ENCODE measurements at regions not wholly inside any gene's neighbourhood (a gene's known extent, or its start where the extent isn't known, plus 50 kb on each side); places are given as distances from the start of the nearest gene placed in this dataset.
"Not testable (repeated sequence)": the region's sequence is repeated elsewhere in the genome, so short reads cannot be mapped to it uniquely, and the experiment has no call there.

GRCh38 chr13:34349091-34349722 is 531.3 kb downstream of the RFC3 start:
- no peak for DNase-seq (ENCODE audit: low read depth in 2 of 3, low spot score in 1 of 3)

GRCh38 chr13:34350671-34351070 is 532.7 kb downstream of the RFC3 start:
- no peak for DNase-seq (ENCODE audit: low read depth in 2 of 3, low spot score in 1 of 3)

GRCh38 chr13:34351134-34351533 is 533.2 kb downstream of the RFC3 start:
- no peak for DNase-seq (ENCODE audit: low read depth in 2 of 3, low spot score in 1 of 3)

- no peak for DNase-seq (ENCODE audit: low read depth in 2 of 3, low spot score in 1 of 3)
Observed at GRCh38 chr13:34352958-34353357, 535.0 kb downstream of the RFC3 start.

- DNase-seq (ENCODE audit: low read depth in 2 of 3, low spot score in 1 of 3): no peak
Observed at GRCh38 chr13:34356686-34357434, 538.9 kb downstream of the RFC3 start.

DNA sequence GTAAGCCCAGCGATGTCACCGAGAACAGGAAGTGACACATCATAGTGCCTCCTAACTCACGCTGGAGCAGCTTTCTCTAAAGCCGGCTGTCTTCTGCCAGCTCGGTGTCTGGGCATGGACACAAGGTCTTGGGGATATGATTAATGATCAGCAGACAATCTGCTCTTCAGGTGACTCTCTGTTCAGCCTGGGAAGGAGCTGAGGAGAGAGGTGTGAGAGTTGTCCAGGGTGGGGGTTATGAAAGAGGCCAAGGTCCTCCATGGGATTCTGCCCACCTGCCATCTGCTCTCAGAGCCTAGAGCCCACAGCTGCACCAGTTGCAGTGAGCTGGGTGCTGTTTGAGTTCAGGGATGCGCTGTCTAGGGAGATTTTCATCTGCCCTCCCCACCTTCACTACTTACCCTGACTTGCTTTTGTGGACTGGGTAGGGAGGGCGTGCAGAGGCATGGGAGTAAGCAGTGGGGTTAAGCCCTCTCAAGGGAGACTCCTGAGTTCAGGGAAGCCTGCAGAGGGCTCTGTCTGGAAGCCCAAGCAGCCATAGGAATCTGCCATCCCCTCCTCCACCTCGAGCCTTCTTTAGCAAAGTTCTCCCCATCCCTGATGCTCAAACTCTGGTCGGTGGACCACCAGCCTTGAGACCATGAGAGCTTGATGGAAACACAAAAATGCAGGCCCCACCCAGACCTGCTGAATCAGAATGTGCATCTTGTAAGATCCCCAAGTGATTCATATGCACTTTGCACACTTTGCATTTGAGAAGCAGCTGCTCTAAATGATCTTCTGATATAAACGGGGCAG is 539.7 kb downstream of the RFC3 start:
- no peak for DNase-seq (ENCODE audit: low read depth in 2 of 3, low spot score in 1 of 3)

GRCh38 chr13:34358811-34359513 is 541.0 kb downstream of the RFC3 start:
- DNase-seq (ENCODE audit: low read depth in 2 of 3, low spot score in 1 of 3): no peak

DNA sequence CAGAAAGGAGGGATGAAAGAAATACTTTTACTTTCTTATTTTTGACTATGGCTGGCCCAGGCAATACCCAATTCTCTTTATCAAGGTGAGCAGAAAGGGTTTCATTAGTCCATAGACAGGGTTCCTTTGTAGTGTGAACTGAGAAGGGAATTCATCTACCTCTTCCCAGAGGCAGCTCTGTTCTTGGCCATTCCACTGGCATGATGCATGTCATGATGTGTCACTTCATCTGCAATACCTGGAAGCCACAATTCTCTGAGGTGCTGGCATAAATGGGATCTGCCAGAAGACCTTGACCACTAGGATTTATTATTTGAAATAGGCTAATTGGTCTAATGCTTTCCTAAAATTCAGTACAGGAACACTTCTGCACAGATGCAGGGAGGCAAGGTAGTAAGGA is 542.8 kb downstream of the RFC3 start:
- no peak for DNase-seq (ENCODE audit: low read depth in 2 of 3, low spot score in 1 of 3)

DNA sequence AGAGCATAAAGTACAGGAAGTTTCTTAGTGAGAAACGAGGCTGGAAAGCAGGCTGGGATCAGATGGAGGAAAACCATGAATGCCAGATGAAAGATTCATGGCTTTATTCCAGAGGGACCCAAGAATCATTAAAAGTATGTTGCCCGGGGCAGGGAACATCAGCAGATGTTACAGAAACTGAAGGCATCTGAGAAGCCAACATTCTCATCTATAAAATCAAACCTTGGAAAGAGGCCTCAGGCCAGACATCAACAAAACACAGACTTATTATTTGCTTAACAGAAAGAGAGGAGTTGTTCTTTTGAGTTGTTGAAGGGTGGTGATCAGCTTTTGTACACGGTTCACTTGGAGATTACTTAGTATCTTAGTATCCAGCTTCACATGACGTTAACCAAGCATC is 543.6 kb downstream of the RFC3 start:
- DNase-seq (ENCODE audit: low read depth in 2 of 3, low spot score in 1 of 3): no peak

DNA sequence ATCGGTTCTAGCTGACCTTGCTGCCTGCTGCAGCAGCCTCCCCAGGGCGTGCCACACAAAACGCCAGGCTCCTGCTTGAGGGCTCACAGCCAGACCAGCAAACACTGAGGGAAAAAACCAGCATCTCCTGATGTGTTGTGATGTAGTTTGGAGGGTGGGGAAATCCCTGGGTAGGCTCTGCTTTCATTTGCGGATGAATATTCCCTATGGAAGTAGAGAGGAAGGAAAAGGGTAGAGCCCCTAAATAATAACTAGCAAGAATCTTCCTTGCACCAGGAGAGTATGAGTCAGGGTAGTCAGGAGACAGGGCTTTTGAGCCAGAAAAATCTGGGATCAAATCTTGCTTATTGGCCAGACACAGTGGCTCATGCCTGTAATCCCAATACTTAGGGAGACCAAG is 545.3 kb downstream of the RFC3 start:
- DNase-seq (ENCODE audit: low read depth in 2 of 3, low spot score in 1 of 3): no peak

GRCh38 chr13:34364633-34365032 is 546.7 kb downstream of the RFC3 start:
- DNase-seq (ENCODE audit: low read depth in 2 of 3, low spot score in 1 of 3): no peak

DNA sequence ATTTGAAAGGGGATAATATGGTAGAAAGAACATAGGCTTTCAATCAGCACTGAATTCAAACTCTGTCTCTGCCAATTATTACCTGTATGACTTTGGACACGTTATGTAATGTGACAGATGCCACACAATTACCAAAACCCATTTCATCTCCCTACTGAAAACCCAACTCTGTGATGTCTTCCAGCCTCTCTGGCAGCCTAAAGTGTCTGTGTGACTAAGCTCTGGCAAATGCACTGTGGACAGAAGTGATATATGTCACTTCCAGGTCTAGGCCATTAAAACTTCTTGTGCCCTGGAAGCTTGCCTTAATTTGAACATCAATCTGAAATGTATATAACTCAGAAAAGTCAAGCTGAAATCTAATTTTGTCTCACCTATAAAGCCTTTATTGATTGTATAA is 552.0 kb downstream of the RFC3 start:
- DNase-seq (ENCODE audit: low read depth in 2 of 3, low spot score in 1 of 3): no peak

- DNase-seq (ENCODE audit: low read depth in 2 of 3, low spot score in 1 of 3): no peak
Observed at GRCh38 chr13:34371108-34371507, 553.2 kb downstream of the RFC3 start.

- no peak for DNase-seq (ENCODE audit: low read depth in 2 of 3, low spot score in 1 of 3)
Observed at GRCh38 chr13:34371645-34372395, 553.9 kb downstream of the RFC3 start.

GRCh38 chr13:34372581-34372980 is 554.6 kb downstream of the RFC3 start:
- DNase-seq (ENCODE audit: low read depth in 2 of 3, low spot score in 1 of 3): no peak

- DNase-seq (ENCODE audit: low read depth in 2 of 3, low spot score in 1 of 3): no peak
Observed at GRCh38 chr13:34376483-34376882, 558.5 kb downstream of the RFC3 start.

DNA sequence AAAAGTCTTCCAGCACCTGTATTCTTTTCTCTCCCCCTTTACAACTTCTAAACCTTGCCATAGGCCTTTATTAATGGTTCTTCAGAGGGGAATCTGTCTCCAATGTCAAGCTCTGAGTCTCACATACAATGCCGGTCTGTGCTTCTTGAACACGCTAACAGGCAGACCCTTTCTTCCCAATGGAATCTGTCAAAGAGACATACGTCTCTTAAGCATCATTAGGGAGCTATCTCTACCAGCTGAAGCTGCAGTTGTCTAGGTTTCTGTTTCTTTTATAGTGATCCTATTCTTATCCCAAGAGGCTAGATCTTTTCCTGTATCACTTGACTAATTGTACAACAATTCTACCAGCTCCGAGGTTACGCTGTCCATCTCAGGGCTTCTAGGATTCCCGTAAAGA is 560.8 kb upstream of the NBEA start:
- DNase-seq (ENCODE audit: low read depth in 2 of 3, low spot score in 1 of 3): no peak

DNA sequence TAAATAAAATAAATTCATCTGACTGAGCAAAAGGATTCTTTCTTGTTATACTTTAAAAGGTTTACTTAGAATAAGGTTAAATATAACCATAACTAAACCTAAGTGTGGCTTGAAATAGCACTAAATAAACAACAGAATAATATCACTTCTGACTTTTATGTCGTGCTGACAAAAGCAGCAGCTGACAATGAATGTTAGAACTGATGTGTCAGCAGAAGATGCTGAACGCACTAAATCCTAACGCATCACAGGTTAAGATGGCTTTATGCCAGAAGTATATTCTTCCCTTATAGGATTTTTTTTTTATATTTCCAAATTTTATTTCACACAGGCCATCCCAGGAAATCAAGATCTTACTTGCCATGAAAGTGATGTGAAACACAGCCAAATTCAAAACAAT is 558.3 kb upstream of the NBEA start:
- no peak for DNase-seq (ENCODE audit: low read depth in 2 of 3, low spot score in 1 of 3)

GRCh38 chr13:34386229-34386628 is 555.8 kb upstream of the NBEA start:
- not testable (repeated sequence) for DNase-seq (ENCODE audit: low read depth in 2 of 3, low spot score in 1 of 3)

GRCh38 chr13:34391076-34391475 is 551.0 kb upstream of the NBEA start:
- no peak for DNase-seq (ENCODE audit: low read depth in 2 of 3, low spot score in 1 of 3)

DNA sequence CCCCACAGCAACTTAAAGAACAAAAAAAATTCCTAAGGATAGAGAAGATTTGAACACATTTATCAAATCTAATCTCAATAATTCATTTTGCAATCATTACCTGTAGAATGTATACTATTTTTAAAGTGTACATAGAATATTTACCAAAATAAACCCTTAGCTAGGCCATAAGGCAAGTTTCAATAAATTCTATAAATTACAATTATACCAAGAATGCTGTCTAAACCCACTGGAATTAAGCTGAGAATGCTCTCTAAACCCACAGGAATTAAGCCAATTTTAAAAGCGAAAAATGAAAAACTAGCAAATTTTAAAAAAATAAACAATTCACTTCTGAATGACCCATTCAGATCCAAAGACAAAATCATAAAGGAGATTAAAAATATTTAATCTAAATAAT is 540.4 kb upstream of the NBEA start:
- DNase-seq (ENCODE audit: low read depth in 2 of 3, low spot score in 1 of 3): no peak

Measured in stimulated activated CD4-positive, alpha-beta T cell treated with anti-CD3 and anti-CD28 coated beads, Interleukin-12 subunit alpha, Interleukin-12 subunit beta, amount 100 ng/mL, for 48 hours (primary cell).